ENCODE measurements at regions not wholly inside any gene's neighbourhood (a gene's known extent, or its start where the extent isn't known, plus 50 kb on each side); places are given as distances from the start of the nearest gene placed in this dataset.

DNA sequence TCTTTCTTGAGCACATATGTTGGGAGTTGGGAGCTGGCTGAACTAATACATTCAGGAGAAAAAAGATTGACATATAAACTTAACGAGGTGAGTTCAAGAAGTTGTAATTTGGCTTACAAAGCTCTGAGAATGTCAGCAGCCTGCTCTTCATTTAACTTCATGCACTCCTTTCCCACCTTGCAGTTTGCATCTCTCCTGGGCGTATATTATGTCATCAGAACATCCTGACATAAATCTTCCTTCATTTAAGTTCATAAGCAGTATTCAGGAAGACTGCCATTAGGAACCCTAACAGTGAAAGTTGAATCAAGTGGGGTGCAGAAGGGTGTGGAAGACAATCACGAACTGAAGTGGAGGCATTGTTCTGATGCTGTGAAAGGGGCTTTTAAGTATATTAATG is 288.1 kb downstream of the ARPP21 start:
- TF ChIP-seq, protein P1, sequence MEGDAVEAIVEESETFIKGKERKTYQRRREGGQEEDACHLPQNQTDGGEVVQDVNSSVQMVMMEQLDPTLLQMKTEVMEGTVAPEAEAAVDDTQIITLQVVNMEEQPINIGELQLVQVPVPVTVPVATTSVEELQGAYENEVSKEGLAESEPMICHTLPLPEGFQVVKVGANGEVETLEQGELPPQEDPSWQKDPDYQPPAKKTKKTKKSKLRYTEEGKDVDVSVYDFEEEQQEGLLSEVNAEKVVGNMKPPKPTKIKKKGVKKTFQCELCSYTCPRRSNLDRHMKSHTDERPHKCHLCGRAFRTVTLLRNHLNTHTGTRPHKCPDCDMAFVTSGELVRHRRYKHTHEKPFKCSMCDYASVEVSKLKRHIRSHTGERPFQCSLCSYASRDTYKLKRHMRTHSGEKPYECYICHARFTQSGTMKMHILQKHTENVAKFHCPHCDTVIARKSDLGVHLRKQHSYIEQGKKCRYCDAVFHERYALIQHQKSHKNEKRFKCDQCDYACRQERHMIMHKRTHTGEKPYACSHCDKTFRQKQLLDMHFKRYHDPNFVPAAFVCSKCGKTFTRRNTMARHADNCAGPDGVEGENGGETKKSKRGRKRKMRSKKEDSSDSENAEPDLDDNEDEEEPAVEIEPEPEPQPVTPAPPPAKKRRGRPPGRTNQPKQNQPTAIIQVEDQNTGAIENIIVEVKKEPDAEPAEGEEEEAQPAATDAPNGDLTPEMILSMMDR (IDR thresholded peaks at IDR 0.05; ENCODE audit: insufficient read depth in 1 of 2, low read depth in 1 of 2, low read length in 1 of 2, severe bottlenecking in 1 of 2, unreplicated experiment in 1 of 2): no peak
- H3K4me1 ChIP-seq: no peaks in the 10 kb centered on the region
- no TSS peak for BruUV-seq (replicated peaks)
- Mint-ChIP-seq H3K4me3 (ENCODE audit: unreplicated experiment) (no peak overlapping the region), H3K9me3 (ENCODE audit: unreplicated experiment) (no peaks in the 10 kb centered on the region), H3K4me1 (ENCODE audit: low read depth, unreplicated experiment) (no peaks in the 10 kb centered on the region), H3K36me3 (ENCODE audit: insufficient read depth, unreplicated experiment) (no peaks in the 10 kb centered on the region), H3K27me3 (ENCODE audit: insufficient read depth, unreplicated experiment) (no peaks in the 10 kb centered on the region), H3K27ac (ENCODE audit: unreplicated experiment) (no peak overlapping the region)
- H3K36me3 ChIP-seq (ENCODE audit: control insufficient read depth, insufficient read depth, low read length): no peaks in the 10 kb centered on the region
- no peak overlapping the region for H3K4me3 ChIP-seq (ENCODE audit: low read depth, low read length)
- no peak for DNase-seq
- no peaks in the 10 kb centered on the region for H3K27me3 ChIP-seq (replicated peaks; ENCODE audit: control insufficient read depth, insufficient read depth, low read length)
- intact Hi-C loops (cut with micrococcal nuclease; ENCODE audit: unreplicated experiment): no loop called here
- ChIA-PET CTCF (no interaction called here), POLR2A (no interaction called here)
- H3K9me3 ChIP-seq: no peaks in the 10 kb centered on the region

DNA sequence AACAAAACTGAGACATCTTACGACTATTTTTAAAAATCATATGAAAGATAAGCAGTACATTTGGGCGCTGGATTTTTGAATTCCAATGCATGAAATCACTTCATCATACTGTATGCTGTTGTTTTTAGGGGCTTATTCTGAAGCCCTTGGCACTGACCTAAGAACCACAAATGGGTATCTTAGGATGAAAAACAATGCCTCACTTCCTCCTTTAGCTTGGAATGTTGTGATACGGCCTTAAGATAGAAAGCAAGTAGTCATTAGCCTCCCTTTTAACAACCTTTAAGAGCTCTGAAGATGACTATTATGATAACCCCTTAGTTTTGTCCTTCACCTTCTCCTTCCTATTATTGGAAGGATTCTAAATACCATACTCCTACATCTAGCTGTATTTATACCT is 289.8 kb downstream of the ARPP21 start:
- Mint-ChIP-seq H3K27ac (ENCODE audit: unreplicated experiment) (no peak overlapping the region), H3K36me3 (ENCODE audit: insufficient read depth, unreplicated experiment) (no peaks in the 10 kb centered on the region), H3K4me3 (ENCODE audit: unreplicated experiment) (no peak overlapping the region), H3K9me3 (ENCODE audit: unreplicated experiment) (no peaks in the 10 kb centered on the region), H3K27me3 (ENCODE audit: insufficient read depth, unreplicated experiment) (no peaks in the 10 kb centered on the region), H3K4me1 (ENCODE audit: low read depth, unreplicated experiment) (no peaks in the 10 kb centered on the region)
- no peak for DNase-seq
- ChIA-PET POLR2A (no interaction called here), CTCF (no interaction called here)
- Histone ChIP-seq H3K27me3 (replicated peaks; ENCODE audit: control insufficient read depth, insufficient read depth, low read length) (no peaks in the 10 kb centered on the region), H3K4me3 (ENCODE audit: low read depth, low read length) (no peak overlapping the region), H3K4me1 (no peaks in the 10 kb centered on the region), H3K36me3 (ENCODE audit: control insufficient read depth, insufficient read depth, low read length) (no peaks in the 10 kb centered on the region), H3K9me3 (no peaks in the 10 kb centered on the region)
- TF ChIP-seq, protein P1 (IDR thresholded peaks at IDR 0.05; ENCODE audit: insufficient read depth in 1 of 2, low read depth in 1 of 2, low read length in 1 of 2, severe bottlenecking in 1 of 2, unreplicated experiment in 1 of 2): no peak
- no TSS peak for BruUV-seq (replicated peaks)
- intact Hi-C loops (cut with micrococcal nuclease; ENCODE audit: unreplicated experiment): no loop called here

DNA sequence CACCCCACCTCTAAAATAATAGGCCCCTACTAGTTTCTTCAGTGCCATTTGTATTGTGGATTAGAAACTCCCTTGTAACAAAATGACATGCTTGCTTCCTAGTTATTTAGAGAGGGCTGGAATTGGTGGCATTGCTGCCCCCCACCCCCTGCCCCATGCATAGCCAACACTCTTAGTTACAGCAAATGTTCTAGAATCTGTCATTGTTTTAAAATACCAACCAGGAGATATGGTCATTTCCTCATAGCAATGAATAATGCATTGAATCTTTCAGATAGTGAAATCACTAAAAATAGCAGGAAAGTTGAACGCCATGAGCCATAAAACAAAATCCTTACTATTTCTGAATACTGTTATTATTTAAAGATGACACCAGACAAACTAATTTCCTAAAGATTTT is 292.5 kb downstream of the ARPP21 start:
- POLR2A ChIA-PET: no interaction called here
- CTCF ChIA-PET: no interaction called here
- H3K9me3 ChIP-seq: no peaks in the 10 kb centered on the region
- no peaks in the 10 kb centered on the region for H3K9me3 Mint-ChIP-seq (ENCODE audit: unreplicated experiment)
- H3K4me1 Mint-ChIP-seq (ENCODE audit: low read depth, unreplicated experiment): no peaks in the 10 kb centered on the region
- H3K36me3 ChIP-seq (ENCODE audit: control insufficient read depth, insufficient read depth, low read length): no peaks in the 10 kb centered on the region
- H3K27me3 ChIP-seq (replicated peaks; ENCODE audit: control insufficient read depth, insufficient read depth, low read length): no peaks in the 10 kb centered on the region
- BruUV-seq (replicated peaks): no TSS peak
- intact Hi-C loops (cut with micrococcal nuclease; ENCODE audit: unreplicated experiment): no loop called here
- no peak for DNase-seq
- H3K36me3 Mint-ChIP-seq (ENCODE audit: insufficient read depth, unreplicated experiment): no peaks in the 10 kb centered on the region
- H3K27ac Mint-ChIP-seq (ENCODE audit: unreplicated experiment): no peak overlapping the region
- H3K27me3 Mint-ChIP-seq (ENCODE audit: insufficient read depth, unreplicated experiment): no peaks in the 10 kb centered on the region
- no peaks in the 10 kb centered on the region for H3K4me1 ChIP-seq
- TF ChIP-seq, protein P1 (IDR thresholded peaks at IDR 0.05; ENCODE audit: insufficient read depth in 1 of 2, low read depth in 1 of 2, low read length in 1 of 2, severe bottlenecking in 1 of 2, unreplicated experiment in 1 of 2): no peak
- H3K4me3 ChIP-seq (ENCODE audit: low read depth, low read length): no peak overlapping the region
- no peak overlapping the region for H3K4me3 Mint-ChIP-seq (ENCODE audit: unreplicated experiment)

Data from Caco-2 (cell line).